ENCODE measurements at regions not wholly inside any gene's neighbourhood (a gene's known extent, or its start where the extent isn't known, plus 50 kb on each side); places are given as distances from the start of the nearest gene placed in this dataset.

DNA sequence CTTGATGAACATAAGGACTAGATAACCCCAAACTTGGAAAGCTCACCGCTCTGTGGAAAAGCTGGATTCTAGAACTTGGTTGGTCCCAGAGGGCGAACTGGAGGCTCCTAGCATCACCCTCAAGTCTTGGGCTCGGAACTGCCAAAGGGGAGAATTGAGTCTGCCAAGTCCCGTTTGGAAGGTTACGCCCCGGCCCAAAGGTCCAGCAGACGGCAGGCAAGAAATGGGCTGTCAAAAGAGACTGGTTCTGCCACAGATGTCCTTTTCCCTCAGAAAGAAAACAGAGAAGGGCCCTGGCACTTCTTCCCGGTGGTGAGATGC, 182.2 kb downstream of the ANAPC1 start:
- Histone ChIP-seq H3K9me3 (ENCODE audit: low read depth) (no peaks in the 10 kb centered on the region), H3K27me3 (no peaks in the 10 kb centered on the region), H3F3A (ENCODE audit: low read depth) (peaks cover 32% of the 10 kb centered on the region), H3K36me3 (no peaks in the 10 kb centered on the region), H3K4me2 (no peak overlapping the region), H3K4me3 (no peak overlapping the region), H3K9ac (no peak overlapping the region), H3K4me1 (peaks cover 48% of the 10 kb centered on the region), H3K27ac (no peak overlapping the region), H4K20me1 (ENCODE audit: low read depth) (no peaks in the 10 kb centered on the region), H2AFZ (replicated peaks) (peak overlapping the region; percentile 59), H3K79me2 (ENCODE audit: low read depth) (no peaks in the 10 kb centered on the region)
- H3K27me3 Mint-ChIP-seq (ENCODE audit: insufficient read depth, low read depth): peaks cover 6% of the 10 kb centered on the region
- DNase-seq (ENCODE audit: low spot score): no peak
- peak overlapping the region; percentile 20 for H3K4me3 Mint-ChIP-seq
- H3K4me1 Mint-ChIP-seq: peaks cover 54% of the 10 kb centered on the region
- no peak for TF ChIP-seq EZH2phosphoT487 (IDR thresholded peaks at IDR 0.05)
- no peak for TF ChIP-seq EZH2 (IDR thresholded peaks at IDR 0.05)
- TF ChIP-seq, protein P1, sequence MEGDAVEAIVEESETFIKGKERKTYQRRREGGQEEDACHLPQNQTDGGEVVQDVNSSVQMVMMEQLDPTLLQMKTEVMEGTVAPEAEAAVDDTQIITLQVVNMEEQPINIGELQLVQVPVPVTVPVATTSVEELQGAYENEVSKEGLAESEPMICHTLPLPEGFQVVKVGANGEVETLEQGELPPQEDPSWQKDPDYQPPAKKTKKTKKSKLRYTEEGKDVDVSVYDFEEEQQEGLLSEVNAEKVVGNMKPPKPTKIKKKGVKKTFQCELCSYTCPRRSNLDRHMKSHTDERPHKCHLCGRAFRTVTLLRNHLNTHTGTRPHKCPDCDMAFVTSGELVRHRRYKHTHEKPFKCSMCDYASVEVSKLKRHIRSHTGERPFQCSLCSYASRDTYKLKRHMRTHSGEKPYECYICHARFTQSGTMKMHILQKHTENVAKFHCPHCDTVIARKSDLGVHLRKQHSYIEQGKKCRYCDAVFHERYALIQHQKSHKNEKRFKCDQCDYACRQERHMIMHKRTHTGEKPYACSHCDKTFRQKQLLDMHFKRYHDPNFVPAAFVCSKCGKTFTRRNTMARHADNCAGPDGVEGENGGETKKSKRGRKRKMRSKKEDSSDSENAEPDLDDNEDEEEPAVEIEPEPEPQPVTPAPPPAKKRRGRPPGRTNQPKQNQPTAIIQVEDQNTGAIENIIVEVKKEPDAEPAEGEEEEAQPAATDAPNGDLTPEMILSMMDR (IDR thresholded peaks at IDR 0.05): no peak
- no peaks in the 10 kb centered on the region for H3K36me3 Mint-ChIP-seq
- peak overlapping the region; percentile 80 for H3K27ac Mint-ChIP-seq
- H3K9me3 Mint-ChIP-seq: peaks cover 2% of the 10 kb centered on the region

DNA sequence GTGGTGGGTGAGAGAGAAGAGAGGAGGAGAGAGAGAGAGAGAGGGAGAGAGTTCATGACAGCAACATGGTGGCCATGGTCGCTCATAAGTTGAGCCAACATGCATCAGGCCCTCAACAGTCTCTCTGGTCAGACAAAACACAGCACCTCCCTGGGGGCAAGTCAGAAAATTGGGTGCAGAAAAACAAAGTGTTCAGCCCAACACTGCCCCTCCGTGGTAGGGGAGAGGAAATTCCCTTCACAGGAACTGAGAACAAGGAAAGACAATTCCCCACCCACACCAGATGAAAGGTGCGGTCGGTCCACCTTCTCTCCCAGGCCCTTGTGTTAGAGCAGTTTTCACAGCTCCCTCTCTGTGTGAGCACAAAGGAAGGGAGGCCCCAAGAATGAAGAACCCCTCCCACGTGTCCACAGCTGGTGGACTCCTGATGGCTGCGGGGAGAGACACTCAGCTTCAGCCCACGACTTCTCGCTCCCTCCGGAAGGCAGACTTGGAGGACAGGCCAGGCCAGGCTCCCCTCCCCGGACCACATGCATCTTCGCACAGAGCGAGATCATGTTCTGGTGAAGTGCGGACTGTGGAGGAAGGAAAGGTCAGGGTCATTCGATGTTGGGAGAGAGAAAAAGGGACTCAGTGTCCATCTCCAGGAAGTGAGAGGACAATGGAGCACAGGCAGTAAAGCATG, 181.7 kb downstream of the ANAPC1 start:
- H3K27ac Mint-ChIP-seq: peak overlapping the region; percentile 80
- Histone ChIP-seq H3K27ac (no peak overlapping the region), H3F3A (ENCODE audit: low read depth) (peaks cover 36% of the 10 kb centered on the region), H2AFZ (replicated peaks) (peak overlapping the region; percentile 59), H3K79me2 (ENCODE audit: low read depth) (no peaks in the 10 kb centered on the region), H3K4me1 (peaks cover 53% of the 10 kb centered on the region), H3K4me3 (no peak overlapping the region), H3K27me3 (no peaks in the 10 kb centered on the region), H3K9ac (no peak overlapping the region), H3K36me3 (no peaks in the 10 kb centered on the region), H4K20me1 (ENCODE audit: low read depth) (no peaks in the 10 kb centered on the region), H3K9me3 (ENCODE audit: low read depth) (no peaks in the 10 kb centered on the region), H3K4me2 (no peak overlapping the region)
- peaks cover 56% of the 10 kb centered on the region for H3K4me1 Mint-ChIP-seq
- no peaks in the 10 kb centered on the region for H3K36me3 Mint-ChIP-seq
- no peak for TF ChIP-seq EZH2phosphoT487 (IDR thresholded peaks at IDR 0.05)
- TF ChIP-seq EZH2 (IDR thresholded peaks at IDR 0.05): no peak
- TF ChIP-seq, protein P1 (IDR thresholded peaks at IDR 0.05): peak; percentile 72
- peak overlapping the region; percentile 20 for H3K4me3 Mint-ChIP-seq
- H3K9me3 Mint-ChIP-seq: peaks cover 2% of the 10 kb centered on the region
- H3K27me3 Mint-ChIP-seq (ENCODE audit: insufficient read depth, low read depth): peaks cover 6% of the 10 kb centered on the region
- peak; percentile 68 for DNase-seq (ENCODE audit: low spot score)

DNA sequence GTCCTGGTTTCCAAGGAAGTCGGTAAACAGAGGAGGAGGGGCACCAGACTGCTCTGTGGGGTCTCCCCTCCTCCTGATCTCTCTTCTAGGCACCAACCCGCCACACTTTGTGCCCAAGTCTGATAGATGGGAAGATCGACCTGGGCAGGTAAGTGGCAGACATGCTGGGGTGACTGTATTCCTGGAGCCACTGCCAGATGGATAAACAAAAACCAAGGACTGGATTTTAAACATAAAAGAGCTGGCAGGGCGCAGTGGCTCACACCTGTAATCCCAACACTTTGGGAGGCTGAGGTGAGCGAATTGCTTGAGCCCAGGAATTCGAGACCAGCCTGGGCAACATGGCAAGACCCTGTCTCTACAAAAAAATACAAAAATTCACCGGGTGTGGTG, 181.2 kb downstream of the ANAPC1 start:
- no peaks in the 10 kb centered on the region for H3K9me3 ChIP-seq (ENCODE audit: low read depth)

More for the DNA sequence above, 181.2 kb downstream of the ANAPC1 start:
- Histone ChIP-seq H4K20me1 (ENCODE audit: low read depth) (no peaks in the 10 kb centered on the region), H3K4me1 (peaks cover 53% of the 10 kb centered on the region), H3F3A (ENCODE audit: low read depth) (peaks cover 36% of the 10 kb centered on the region), H3K27me3 (no peaks in the 10 kb centered on the region), H3K36me3 (no peaks in the 10 kb centered on the region), H3K4me3 (no peak overlapping the region), H3K4me2 (no peak overlapping the region), H2AFZ (replicated peaks) (no peak overlapping the region), H3K27ac (no peak overlapping the region), H3K9ac (no peak overlapping the region), H3K79me2 (ENCODE audit: low read depth) (no peaks in the 10 kb centered on the region)
- H3K27me3 Mint-ChIP-seq (ENCODE audit: insufficient read depth, low read depth): peaks cover 6% of the 10 kb centered on the region
- H3K27ac Mint-ChIP-seq: no peak overlapping the region
- H3K36me3 Mint-ChIP-seq: no peaks in the 10 kb centered on the region
- H3K9me3 Mint-ChIP-seq: peaks cover 2% of the 10 kb centered on the region
- no peak overlapping the region for H3K4me3 Mint-ChIP-seq
- peaks cover 56% of the 10 kb centered on the region for H3K4me1 Mint-ChIP-seq
- DNase-seq (ENCODE audit: low spot score): no peak
- TF ChIP-seq EZH2phosphoT487 (IDR thresholded peaks at IDR 0.05): no peak
- TF ChIP-seq, protein P1 (IDR thresholded peaks at IDR 0.05): no peak
- no peak for TF ChIP-seq EZH2 (IDR thresholded peaks at IDR 0.05)

Data from neural progenitor cell (in vitro differentiated cells).